PC-9 (cell line): ENCODE measurements at regions not wholly inside any gene's neighbourhood (a gene's known extent, or its start where the extent isn't known, plus 50 kb on each side); places are given as distances from the start of the nearest gene placed in this dataset.

Experiments
- BruUV-seq: library from RNA; stranded (reverse); fragments of 400-500 nt; replicated peaks from 2 replicates; lab custom pipeline; 2021; lab: Mats Ljungman, UMichigan
- CTCF ChIA-PET: fragments of 300-600 bp; sonication (Branson Sonifier 250); formaldehyde crosslinking; loops from one replicate; lab custom pipeline; 2022; ENCODE audit warnings: antibody characterized with exemption; lab: Charles Lee
- POLR2A ChIA-PET: fragments of 300-600 bp; sonication (Branson Sonifier 250); formaldehyde crosslinking; loops from one replicate; lab custom pipeline; 2022; ENCODE audit warnings: antibody characterized with exemption; ENCODE audit not compliant: unreplicated experiment; lab: Charles Lee
- DNase-seq, 2 experiments: peaks; one replicate each; pipeline versions ENCODE4 v3.0.0 to v3.0.0-alpha.2; 2015 to 2022; ENCODE audit warnings: mixed read lengths in 1 of 2
- H2AFZ ChIP-seq: fragments of 200-600 bp; sonication (generic); 2 replicates; pipeline ENCODE4 v1.8.1; 2017; ENCODE audit warnings: antibody characterized with exemption
- H3F3A ChIP-seq: fragments of 200-600 bp; sonication (generic); 2 replicates; pipeline ENCODE4 v1.8.1; 2017; ENCODE audit warnings: antibody characterized with exemption, mild to moderate bottlenecking, low read depth; ENCODE audit not compliant: insufficient read depth
- H3K27ac ChIP-seq: fragments of 200-600 bp; sonication (generic); 2 replicates; pipeline ENCODE4 v1.6.1; 2016; ENCODE audit warnings: mixed run types
- H3K27me3 ChIP-seq: fragments of 200-600 bp; sonication (generic); 2 replicates; pipeline ENCODE4 v1.6.1; 2016; ENCODE audit warnings: low read depth, mixed run types; ENCODE audit not compliant: insufficient read depth
- H3K36me3 ChIP-seq: fragments of 200-600 bp; sonication (generic); 2 replicates; pipeline ENCODE4 v1.6.1; 2016; ENCODE audit warnings: low read depth, mixed run types
- H3K4me1 ChIP-seq: fragments of 200-600 bp; sonication (generic); replicated peaks from 2 replicates; pipeline ENCODE4 v1.6.1; 2016; ENCODE audit warnings: mixed run types; ENCODE audit not compliant: insufficient read depth
- H3K4me2 ChIP-seq: fragments of 200-600 bp; sonication (generic); 2 replicates; pipeline ENCODE4 v1.6.1; 2017; ENCODE audit warnings: mixed run types
- H3K4me3 ChIP-seq: fragments of 200-600 bp; sonication (generic); 2 replicates; pipeline ENCODE4 v1.6.1; 2016; ENCODE audit warnings: mixed run types
- H3K79me2 ChIP-seq: fragments of 200-600 bp; sonication (generic); 2 replicates; pipeline ENCODE4 v1.6.1; 2017; ENCODE audit warnings: low read depth, mixed run types
- H3K9me2 ChIP-seq: fragments of 200-600 bp; sonication (generic); 2 replicates; pipeline ENCODE4 v1.8.1; 2017; ENCODE audit warnings: mild to moderate bottlenecking; ENCODE audit not compliant: insufficient read depth
- H3K9me3 ChIP-seq: fragments of 200-600 bp; sonication (generic); 2 replicates; pipeline ENCODE4 v1.8.1; 2016; ENCODE audit warnings: low read depth; ENCODE audit not compliant: insufficient read depth
- H4K20me1 ChIP-seq: fragments of 200-600 bp; sonication (generic); 2 replicates; pipeline ENCODE4 v1.8.1; 2017; ENCODE audit not compliant: insufficient read depth
- CTCF ChIP-seq: fragments of 200-600 bp; sonication (generic); conservative IDR thresholded peaks from 2 replicates; pipeline ENCODE4 v1.6.1; 2017; ENCODE audit warnings: mixed run types, antibody characterized with exemption, mild to moderate bottlenecking, moderate library complexity
- EZH2 ChIP-seq: fragments of 200-600 bp; sonication (generic); IDR thresholded peaks from 2 replicates; pipeline ENCODE4 v1.8.0; 2017; ENCODE audit warnings: antibody characterized with exemption, low read depth
- intact Hi-C: fragments of 100-400 bp; cut with micrococcal nuclease; formaldehyde crosslinking; loops from one replicate; pipeline ENCODE4 v1.10.0; 2022; ENCODE audit not compliant: unreplicated experiment

- H2AFZ ChIP-seq, result no peak overlapping the region
- H3F3A ChIP-seq, result no peaks in the 10 kb centered on the region
- H3K9me2 ChIP-seq, result no peaks in the 10 kb centered on the region
- H3K27me3 ChIP-seq, result no peaks in the 10 kb centered on the region
- no peaks in the 10 kb centered on the region for H3K4me1 ChIP-seq
- DNase-seq, result no peak
- intact Hi-C loops, result no loop called here
- POLR2A ChIA-PET, result no interaction called here
- TF ChIP-seq EZH2, result no peak
- no peak for TF ChIP-seq CTCF
- no TSS peak for BruUV-seq
- no peak overlapping the region for H3K27ac ChIP-seq
- CTCF ChIA-PET, result no interaction called here
- H4K20me1 ChIP-seq, result no peaks in the 10 kb centered on the region
- no peak overlapping the region for H3K4me2 ChIP-seq
- no peaks in the 10 kb centered on the region for H3K79me2 ChIP-seq
- H3K36me3 ChIP-seq, result no peaks in the 10 kb centered on the region
- no peaks in the 10 kb centered on the region for H3K9me3 ChIP-seq
- no peak overlapping the region for H3K4me3 ChIP-seq
These were observed 2225.7 kb downstream of the NCAM2 start for GRCh38 chr21:23223882-23224281.

GRCh38 chr21:23218667-23219066 lies 2220.5 kb downstream of the NCAM2 start:
- no peaks in the 10 kb centered on the region for H3K36me3 ChIP-seq
- H2AFZ ChIP-seq, result no peak overlapping the region
- intact Hi-C loops, result no loop called here
- H3K9me2 ChIP-seq, result no peaks in the 10 kb centered on the region
- no peak overlapping the region for H3K4me2 ChIP-seq
- H3K4me3 ChIP-seq, result no peak overlapping the region
- DNase-seq, result no peak
- BruUV-seq, result no TSS peak
- no peak overlapping the region for H3K27ac ChIP-seq
- H3K9me3 ChIP-seq, result no peaks in the 10 kb centered on the region
- H3F3A ChIP-seq, result no peaks in the 10 kb centered on the region
- no peaks in the 10 kb centered on the region for H4K20me1 ChIP-seq
- H3K27me3 ChIP-seq, result no peaks in the 10 kb centered on the region
- ChIA-PET POLR2A (no interaction called here), CTCF (no interaction called here)
- TF ChIP-seq CTCF (no peak), EZH2 (no peak)
- no peaks in the 10 kb centered on the region for H3K4me1 ChIP-seq
- no peaks in the 10 kb centered on the region for H3K79me2 ChIP-seq

DNA sequence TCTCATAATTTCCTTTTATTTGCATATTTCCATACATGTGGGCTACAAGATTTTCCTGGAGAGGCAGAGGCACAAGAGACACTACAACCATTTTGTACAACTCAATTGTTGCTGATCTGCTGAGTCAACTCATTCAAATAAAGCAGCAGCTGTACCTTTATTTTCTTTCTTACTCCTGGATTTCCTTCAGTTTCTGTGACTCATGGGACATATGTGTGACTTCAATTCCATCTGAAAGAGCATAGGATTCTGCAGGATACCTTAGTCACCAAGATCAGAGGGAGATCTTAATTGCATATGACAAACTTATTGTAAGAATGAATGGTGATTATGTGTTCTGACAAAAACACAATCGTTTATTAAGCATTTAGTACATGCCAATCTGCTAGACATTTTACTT lies 2219.4 kb downstream of the NCAM2 start:
- no peaks in the 10 kb centered on the region for H4K20me1 ChIP-seq
- H3K4me1 ChIP-seq, result no peaks in the 10 kb centered on the region
- H3K36me3 ChIP-seq, result no peaks in the 10 kb centered on the region
- BruUV-seq, result no TSS peak
- no peak overlapping the region for H3K27ac ChIP-seq
- H3K9me3 ChIP-seq, result no peaks in the 10 kb centered on the region
- no peak for TF ChIP-seq CTCF
- no peak for TF ChIP-seq EZH2
- H3K4me2 ChIP-seq, result no peak overlapping the region
- ChIA-PET POLR2A (no interaction called here), CTCF (no interaction called here)
- intact Hi-C loops, result no loop called here
- H3K79me2 ChIP-seq, result no peaks in the 10 kb centered on the region
- no peak overlapping the region for H2AFZ ChIP-seq
- H3F3A ChIP-seq, result no peaks in the 10 kb centered on the region
- no peaks in the 10 kb centered on the region for H3K27me3 ChIP-seq
- H3K4me3 ChIP-seq, result no peak overlapping the region
- no peak for DNase-seq
- H3K9me2 ChIP-seq, result no peaks in the 10 kb centered on the region
